HG03025 (cell line): ENCODE measurements at regions not wholly inside any gene's neighbourhood (a gene's known extent, or its start where the extent isn't known, plus 50 kb on each side); places are given as distances from the start of the nearest gene placed in this dataset.
"Not testable (repeated sequence)": the region's sequence is repeated elsewhere in the genome, so short reads cannot be mapped to it uniquely, and the experiment has no call there.

Experiments
- ATAC-seq: cut with Tn5 transposase; IDR thresholded peaks from one replicate; pipeline ENCODE4 v1.9.1; 2021; ENCODE audit warnings: mild to moderate bottlenecking, moderate library complexity; ENCODE audit not compliant: unreplicated experiment, low FRiP score

DNA sequence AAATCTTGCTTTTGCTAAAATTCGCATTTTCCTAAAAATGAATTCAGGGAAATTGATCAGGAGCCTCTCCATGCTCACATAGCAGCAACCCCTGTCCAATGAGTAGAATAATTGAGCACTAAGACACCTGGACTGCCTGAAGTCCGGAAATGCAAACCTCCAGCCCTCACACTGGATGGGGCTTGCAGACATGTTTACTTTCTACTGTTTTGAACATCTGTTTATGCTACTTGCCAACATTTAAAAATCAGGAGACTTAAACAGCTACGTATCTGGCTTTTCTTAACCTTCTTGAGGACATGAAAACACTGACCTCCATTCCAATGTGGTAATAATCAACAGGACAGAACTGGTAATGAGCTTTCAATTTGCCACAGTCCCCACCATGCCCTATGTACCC is 184.4 kb downstream of the SHOX2 start:
- ATAC-seq = no peak

DNA sequence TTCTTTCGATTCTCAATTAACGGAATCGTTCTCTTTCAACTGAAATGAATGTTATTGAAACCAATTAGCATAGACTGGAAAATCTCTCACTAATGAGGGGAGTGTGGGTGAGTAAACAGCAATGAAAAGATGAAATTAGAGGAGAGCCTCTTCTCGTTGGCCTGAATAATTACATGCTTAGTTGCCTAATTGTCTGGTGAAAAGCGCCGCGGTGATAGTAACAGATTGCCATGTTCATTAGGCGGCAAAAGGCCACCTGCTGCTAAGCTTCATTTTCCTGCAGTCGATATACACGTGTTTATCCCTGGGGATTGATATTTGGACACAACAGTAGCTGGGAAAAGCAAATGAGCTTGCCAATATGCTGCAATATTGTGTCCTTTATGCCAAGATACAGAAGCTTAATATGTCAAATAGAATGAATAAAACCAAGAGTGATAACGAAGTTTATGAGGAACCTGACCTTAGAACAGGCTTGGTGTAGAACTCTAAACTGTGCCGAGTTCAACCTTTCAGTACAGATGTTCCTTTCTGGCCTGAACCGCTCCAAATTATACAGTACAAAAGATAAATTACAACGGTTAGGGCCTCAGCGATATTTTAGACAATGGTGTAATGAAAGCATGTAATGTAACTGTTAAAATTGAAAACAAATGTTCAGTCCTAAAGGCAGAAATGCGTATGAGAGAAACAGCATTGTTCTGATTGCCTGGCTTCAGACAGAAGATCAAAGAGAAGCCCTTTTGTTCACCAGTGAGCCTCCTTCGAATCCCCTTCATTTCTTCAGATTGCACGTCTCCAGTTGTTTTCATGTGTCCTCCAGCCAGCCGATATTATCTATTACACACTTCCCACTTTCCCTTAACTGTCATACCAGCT is 185.2 kb downstream of the SHOX2 start:
- no peak for ATAC-seq

DNA sequence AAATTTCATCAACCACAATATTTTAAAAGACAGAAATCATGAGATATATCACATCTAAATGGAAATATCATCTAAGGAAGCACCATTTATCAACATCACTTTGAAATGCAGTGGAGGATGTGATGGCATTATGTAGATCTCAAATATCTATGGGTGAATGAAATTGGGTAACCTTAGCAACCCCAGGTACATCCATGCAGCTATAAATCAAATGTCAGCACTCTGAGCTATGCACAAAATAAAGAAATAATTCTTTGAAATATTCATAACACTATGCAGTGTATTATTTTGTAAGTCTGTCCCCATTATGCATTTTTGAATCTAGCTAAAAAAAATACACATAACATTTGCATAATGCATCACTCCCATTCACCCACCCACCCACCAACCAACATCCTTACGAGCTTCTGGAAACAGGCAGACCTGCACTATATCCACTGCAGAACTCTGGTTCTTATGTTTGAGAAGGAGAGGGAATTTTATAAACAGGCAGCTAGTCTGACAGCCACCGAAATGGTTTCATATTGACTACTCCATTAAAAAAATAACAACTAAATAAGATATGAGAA is 186.8 kb downstream of the SHOX2 start:
- no peak for ATAC-seq

DNA sequence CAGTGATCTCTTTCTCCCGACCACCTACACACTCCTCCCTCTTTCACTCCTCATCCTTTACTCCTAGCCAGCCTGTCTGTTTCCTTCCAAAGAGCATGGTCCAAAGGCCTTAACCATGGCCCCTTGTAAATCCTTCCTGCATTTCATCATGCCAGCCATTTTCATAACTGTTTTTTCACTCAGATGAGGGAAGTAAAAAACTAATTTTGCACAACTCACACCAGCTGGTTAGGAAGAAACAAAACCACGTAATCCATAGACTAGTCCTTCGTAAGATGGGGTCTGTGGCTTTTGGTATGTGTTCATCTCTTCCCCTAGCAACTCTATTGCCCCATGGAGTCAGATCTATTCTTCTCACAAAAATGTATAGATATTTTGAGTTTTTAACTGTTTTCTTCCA is 187.8 kb downstream of the SHOX2 start:
- ATAC-seq = no peak

DNA sequence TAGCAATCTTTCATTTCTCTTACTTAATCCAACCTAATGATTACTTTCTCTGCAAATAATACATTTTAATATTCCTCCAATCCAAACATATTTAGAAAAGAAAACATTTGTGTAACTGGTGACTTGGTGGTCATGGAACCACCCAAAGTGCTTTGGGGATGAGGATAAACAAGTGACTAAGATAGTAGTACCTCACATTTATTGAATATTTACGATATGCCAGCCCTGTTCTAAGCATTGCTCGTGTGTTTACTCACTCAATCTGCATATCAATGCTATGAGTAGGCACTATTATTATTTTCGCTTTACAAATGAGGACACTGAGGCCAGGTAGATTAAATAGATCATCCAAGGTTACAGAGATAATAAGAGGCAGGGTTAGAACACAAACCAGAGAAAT is 189.5 kb downstream of the SHOX2 start:
- no peak for ATAC-seq

DNA sequence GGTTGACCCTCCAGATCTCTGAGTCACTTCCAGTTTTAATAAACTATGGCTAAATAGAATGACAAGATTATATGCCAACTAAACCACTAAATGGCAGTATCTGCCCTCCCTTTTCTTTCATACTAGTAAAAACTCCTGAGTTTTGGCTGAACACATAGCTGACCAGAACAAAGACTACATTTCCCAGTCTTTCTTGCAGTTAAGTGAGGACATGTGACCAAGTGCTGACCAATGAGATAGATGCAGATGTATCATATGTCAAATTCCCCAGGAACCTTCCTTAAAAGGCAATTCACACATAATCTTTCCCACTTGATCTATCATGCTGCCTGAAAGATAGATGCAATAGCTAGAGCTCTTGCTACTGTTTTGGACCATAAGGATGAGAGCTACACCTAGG is 191.3 kb downstream of the SHOX2 start:
- no peak for ATAC-seq

DNA sequence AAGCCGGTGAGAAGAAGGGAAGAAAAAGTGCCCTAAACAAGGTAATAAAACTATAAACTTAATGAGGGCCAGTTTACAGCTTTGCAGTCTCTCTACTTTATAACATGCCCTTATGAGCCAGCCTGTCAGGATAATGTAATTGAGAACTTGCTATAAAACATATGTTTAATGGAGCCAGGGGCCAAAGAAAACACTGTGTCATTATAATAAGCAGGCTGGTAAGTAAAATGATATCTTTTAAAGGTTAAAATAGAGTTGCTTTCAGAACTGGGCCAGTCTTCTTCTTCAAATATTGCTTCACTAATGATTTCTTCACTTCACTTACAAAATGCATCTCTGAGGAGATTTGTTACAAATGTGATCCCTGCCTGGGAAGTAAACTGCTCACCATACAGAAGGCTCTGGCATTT is 192.5 kb downstream of the SHOX2 start:
- ATAC-seq = no peak

DNA sequence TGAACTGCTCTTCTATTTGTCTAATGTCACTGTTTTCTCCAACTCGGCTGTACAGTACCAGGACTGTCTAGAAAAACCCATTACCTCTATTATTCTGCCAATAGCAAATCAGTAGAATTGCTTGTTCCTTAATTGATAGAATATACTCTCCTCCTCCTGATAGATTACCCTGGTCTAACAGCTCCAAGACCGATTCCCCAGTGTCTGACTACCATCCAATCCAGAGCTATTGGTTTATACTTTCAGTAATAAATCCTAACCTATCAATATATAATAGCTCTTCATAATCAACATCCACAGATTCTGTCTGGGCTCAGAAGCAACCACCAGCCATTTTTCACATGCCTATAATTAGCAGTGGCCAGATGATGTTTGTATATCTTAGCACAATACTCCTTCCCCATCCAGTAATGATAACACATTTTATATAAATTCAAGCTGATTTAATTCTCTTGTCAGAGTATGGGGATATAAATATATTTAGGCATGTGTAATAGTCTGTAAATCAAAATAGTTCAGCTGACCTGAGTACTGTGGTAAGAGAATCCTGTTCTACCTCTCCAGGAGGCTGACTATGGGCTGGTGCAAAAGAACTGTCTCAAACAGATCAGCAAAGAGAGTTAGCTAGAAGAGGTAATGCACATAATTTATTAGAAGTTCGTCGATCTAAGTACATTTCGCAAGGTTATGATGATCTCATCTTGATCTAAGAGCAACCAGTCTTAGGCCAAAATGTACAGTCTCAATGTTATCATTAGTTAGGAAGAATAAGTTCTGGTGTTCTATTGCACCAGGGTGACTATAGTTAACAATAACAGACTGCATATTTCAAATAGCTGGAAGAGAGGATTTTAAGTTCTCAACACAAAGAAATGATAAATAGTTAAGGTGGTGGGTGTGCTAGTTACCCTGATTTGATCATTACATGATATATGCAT is 193.4 kb downstream of the SHOX2 start:
- no peak for ATAC-seq

DNA sequence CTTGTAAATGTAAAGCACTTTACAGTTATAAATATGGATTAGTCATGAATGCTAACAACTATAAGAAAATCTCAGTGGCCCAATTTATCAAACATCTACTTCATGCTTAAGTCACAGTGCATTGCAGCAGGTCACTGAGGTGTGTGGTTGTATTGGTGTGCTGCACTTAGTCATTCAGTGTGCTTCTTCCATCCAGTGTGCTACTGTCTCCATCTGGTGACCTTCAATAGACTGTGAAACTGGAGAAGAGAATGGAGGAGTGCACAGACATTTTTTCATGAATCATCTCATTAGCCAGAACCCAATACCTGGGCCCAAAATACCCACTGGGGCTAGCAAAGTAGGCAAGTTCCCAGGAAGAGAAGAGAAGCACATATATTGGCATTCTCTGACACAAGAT is 199.6 kb downstream of the SHOX2 start:
- ATAC-seq = no peak

DNA sequence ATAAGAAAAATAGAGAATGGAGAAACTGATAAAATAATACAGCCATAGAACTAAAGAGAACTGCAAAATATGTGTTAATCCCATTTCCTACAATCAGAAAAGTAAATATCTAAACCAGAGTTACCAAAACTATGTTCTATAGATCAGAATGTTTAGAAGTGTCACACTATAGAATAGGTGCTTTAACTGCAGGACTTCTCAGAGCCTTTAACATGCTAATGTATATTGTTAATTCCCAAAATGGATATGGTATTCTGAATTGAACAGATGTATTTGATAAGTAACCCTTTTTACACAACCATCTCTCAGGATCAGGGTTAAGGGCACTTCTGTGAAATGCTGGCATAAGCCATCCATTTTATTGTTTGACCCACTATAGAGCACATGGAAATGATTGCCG is 200.3 kb downstream of the SHOX2 start:
- no peak for ATAC-seq

DNA sequence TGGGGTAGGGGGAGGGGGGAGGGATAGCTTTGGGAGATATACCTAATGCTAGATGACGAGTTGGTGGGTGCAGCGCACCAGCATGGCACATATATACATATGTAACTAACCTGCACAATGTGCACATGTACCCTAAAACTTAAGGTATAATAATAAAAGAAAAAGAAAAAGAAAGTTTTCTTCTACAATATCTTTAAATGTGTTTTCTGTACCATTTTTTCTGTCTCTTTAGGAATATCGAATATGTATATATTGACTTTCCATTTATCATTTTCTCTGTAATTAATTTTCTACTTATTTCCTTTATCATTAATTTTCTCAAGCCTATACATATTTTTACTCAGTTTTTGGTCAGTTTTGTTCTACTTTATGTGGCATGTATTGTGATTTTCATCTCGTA is 203.5 kb downstream of the SHOX2 start:
- ATAC-seq = not testable (repeated sequence)

DNA sequence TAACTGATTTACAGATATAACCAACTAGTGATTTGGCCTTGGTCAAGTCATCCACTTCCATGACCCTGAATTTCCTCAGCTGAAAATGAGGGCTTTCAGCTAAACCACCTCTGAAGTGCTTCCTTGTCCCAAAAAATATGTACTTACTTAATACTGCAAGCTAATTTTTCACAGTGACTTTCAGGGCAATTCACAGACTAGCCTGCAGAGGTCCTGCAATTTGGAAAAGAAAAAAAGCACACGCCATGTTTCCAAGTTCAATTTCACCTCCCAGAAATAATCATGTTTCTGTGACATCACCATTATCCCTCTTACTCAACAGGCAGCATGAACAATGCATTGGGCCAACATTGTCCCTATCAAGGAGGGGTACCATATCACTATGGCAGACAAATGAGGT is 218.2 kb downstream of the SHOX2 start:
- no peak for ATAC-seq

DNA sequence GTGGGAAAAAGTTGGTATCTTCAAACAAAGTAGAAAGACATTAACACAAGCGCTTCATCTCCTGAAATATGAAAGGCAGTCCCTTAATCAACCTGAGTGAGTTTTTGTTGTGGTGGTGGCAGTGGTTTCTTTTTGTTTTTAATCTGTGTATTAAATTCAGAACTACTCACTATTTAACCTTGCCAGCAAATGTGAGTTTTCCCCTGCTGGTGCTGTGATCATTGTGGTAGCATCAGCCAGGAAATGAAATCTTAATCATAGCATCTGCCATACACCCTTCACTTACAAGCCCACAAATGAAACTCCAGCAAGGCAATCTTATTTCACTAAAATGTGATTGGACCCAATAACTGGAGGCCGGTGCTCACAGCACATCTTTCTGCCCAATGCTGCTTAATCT is 229.7 kb downstream of the SHOX2 start:
- ATAC-seq = no peak

DNA sequence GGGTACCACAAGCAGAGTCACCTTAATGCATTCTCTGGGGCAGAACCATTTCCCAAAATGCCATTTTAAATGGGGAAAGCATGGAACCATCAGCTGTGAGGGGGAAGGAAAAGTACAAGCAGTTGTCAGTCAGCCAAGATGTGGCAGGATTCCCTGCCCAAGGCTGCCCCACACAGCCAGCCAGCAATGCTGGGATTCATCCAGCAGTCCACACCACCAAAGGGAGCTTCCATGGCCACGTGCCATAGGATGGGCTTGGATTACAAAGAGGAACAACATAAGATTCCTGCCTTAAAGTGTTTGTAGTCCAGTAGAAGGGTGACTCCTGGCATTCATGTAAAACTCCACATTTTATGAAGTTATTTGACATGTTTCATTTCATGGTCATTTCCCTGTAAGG is 233.3 kb downstream of the SHOX2 start:
- no peak for ATAC-seq

DNA sequence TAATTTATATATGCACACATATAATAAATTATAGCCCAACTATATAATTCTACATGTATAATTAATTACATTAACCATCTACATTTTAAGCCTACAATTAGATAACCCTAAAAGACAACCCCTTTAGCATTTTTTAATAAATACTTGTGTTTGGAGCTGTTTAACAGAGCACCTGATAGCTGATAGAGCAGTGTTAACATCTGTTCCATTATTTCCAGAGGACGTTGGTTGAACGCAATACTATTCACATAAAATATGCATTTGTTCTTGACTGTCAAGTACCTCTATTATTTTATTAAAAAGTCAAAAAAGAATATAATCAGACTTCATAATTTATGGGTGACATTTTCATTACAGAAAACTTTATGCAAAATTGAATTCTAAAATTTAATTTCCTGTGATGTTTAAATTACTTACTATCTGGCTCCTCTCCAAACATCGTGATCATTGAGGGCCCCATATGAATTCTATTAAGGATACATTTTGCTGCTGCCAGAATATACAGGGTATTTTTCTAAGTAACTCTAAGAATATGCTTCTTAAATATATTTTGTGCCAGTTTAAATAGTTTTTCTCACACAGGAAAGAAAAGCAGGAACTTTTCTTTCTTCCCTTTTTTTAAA is 234.3 kb downstream of the SHOX2 start:
- ATAC-seq = no peak

DNA sequence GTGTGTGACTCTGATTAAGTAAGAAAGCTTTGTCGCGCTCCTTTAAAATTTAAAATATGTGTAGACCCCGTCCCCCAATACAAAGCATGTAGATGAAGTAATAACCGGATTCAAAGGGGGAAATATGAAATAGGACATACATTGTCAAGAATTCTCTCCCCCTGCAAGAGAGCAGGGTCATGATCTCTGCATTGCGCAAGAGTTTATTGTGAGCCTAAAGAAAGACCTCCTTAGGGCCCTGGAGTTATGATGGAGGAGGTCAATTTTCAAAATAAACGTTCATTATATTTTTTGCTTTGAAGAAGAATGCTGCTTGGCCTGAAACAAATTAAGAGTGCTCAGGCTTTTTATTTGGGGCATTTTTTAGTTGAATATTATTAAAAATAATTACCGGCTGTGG is 235.0 kb downstream of the SHOX2 start:
- no peak for ATAC-seq

DNA sequence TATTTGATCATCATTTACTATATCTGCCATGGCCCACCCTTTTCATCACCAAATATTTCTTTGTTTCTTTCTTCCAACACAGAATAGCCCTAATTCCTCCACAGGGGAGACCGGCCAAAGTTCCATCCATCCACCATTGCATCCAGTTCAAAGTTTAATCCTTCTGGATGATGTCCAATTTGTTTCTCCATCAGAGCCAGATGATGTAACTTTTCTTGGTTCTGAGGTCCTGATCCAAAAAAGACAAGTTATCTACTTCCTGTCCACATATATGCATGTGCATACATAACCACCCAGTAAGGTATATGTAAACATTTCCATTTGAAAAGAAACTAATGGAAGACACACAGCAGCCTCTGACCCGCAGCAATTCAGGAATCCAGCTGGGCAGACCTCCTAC is 237.3 kb downstream of the SHOX2 start:
- no peak for ATAC-seq

DNA sequence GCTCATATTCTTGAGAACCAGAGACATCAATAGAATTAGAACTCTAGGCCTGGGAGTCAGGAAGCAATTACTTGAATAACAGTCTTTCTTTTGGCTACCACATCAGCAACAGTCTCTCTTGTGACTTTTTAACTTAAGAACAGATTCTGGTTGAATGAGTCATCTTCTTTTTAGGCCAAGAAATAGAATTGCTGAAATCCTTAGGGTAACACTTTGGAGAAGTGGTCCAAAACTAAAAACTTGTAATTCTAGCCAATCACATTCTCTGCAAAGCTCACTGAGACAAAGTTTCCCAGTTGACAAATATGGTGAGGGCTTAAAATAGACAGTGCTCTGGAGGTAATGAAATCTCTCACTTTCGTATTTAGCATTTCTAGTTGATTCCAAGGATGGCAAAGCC is 238.0 kb downstream of the SHOX2 start:
- ATAC-seq = no peak

DNA sequence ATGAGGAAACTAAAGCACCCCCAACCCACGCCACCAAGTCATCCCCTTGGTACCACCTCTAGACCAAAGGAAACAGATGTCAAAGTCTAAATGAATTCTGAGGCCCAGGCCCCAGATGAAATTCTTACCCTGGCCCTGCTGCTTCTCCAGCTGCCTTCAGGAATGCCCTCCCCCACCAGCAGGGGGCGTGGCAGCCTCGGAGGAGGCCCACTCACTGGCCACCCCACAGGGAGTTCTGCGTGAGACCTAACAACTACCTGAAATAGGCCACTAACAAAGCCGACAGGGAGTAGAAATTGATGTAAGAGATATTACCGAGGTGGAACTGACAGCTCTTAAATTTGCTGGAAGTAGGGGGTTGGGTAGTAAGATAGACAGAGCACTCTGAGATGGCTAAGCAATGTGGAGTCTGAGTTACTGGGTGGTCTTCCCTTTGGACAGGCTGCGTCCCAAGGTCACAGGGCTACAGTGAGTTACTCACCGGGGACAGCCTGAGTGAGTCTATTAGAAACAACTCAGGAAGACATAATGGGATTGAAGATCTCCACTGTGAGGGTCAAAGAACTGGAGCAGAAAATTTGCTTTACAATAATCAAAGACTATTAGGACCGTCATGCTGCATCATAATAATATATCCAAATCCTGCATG is 240.7 kb downstream of the SHOX2 start:
- ATAC-seq = peak; percentile 71

DNA sequence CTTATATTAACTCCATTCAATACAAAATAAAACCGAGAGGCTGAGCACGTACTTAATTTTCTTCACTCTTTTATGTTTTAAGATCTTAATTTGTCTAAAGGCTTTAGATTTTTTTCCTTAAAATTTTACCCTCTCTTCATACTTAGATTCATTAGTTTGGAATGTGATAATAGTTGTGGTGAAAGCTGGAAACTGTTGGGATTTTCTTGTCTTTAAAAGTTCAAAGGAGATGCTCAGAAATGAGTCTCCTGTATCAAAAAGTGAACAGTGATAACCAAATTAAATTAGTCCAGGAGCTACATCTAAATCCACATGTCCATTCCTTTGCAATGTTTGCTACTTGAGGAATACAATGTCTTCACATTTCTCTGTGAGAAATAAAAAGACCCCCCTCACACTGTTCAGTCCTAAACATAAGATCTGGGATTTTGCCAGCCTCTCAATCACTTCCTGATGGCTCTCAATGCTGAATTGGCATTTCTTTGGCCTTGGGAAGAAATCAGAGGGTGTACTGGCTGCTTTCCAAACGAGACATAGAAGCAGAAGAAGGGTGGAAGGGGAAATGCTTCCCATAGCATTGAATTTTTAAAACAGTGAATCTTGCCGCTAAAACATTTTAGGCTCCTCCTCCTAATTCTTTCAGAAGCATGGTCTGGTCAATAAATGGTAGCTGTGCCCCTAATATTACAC is 245.0 kb downstream of the SHOX2 start:
- no peak for ATAC-seq
